GM08714 (cell line): ENCODE measurements at regions not wholly inside any gene's neighbourhood (a gene's known extent, or its start where the extent isn't known, plus 50 kb on each side); places are given as distances from the start of the nearest gene placed in this dataset.
"Not testable (repeated sequence)": the region's sequence is repeated elsewhere in the genome, so short reads cannot be mapped to it uniquely, and the experiment has no call there.

Experiments
- H3K4me3 ChIP-seq: fragments of 200-500 bp; sonication (Bioruptor generic); 2 replicates; pipeline ENCODE4 v1.5.1; 2014; ENCODE audit warnings: mild to moderate bottlenecking, low read length, inconsistent platforms

DNA sequence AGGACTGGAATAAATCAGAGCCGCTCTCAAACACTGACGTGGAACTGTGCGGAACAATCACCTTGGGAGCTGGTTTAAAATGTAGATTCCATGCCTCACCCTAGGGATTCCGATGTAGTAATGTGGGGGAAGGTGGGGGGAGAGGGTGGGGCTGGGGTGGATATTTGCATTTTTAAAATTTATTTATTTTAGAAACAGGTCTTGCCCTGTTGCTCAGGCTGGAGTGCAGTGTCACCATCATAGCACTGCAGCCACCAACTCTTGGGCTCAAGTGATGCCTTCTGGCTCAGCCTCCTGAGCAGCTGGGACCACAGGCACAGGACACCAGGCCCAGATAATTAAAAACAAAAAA is 101.9 kb upstream of the SEC22B start:
- H3K4me3 ChIP-seq: not testable (repeated sequence)

DNA sequence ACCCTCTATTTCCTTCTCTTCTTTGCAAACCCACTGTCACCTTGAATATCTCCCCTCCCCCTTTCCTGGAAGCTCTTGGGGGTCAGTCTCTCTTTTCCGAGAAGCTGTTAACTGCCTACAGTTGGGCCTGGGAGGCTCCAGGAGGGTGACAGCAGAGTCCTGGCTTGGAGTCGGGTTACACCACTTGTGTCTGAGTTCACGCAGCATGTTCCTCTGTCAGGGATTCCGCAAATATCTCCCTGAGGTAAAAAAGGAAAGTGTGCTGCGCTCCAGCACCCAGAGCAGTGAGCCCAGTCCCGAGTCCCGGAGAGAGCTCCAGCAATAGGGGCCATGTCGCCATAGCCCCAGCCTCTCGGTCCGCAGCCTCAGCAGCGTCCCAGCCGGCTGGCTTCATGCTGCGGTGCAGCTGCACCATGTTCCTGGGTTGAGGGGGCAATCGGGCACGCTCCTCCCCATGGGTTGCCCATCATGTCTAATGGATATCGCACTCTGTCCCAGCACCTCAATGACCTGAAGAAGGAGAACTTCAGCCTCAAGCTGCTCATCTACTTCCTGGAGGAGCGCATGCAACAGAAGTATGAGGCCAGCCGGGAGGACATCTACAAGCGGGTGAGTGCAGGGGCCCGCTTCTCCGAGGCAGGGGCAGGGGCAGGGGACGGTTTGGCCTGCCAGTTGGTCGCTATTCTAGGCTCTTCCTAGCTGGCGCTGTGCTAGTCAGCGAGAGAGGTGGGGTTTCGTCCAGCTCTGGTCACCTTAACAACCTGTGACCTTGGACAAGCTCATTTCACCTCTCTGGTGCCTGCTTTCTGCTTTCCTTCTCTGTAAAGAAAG is 101.3 kb upstream of the SEC22B start:
- not testable (repeated sequence) for H3K4me3 ChIP-seq

DNA sequence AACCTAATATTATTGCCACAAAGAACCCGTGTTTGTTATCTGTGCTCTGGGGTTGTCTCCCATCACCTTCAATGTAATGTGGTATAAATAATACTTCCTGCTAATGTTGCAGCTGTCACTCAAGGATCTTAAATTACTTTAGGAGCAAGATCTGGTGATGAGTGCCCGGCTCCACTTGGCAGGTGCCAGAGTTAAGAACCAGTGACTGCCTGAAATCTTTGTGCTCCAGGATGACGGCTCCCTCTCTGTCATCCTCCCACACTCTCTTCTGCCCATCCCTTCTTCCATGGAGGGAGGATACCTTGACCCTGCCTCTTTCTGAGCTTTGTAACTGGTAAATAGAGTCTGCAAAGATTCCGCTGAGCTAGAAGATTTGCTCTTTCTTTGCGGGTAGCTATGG is 100.4 kb upstream of the SEC22B start:
- not testable (repeated sequence) for H3K4me3 ChIP-seq

DNA sequence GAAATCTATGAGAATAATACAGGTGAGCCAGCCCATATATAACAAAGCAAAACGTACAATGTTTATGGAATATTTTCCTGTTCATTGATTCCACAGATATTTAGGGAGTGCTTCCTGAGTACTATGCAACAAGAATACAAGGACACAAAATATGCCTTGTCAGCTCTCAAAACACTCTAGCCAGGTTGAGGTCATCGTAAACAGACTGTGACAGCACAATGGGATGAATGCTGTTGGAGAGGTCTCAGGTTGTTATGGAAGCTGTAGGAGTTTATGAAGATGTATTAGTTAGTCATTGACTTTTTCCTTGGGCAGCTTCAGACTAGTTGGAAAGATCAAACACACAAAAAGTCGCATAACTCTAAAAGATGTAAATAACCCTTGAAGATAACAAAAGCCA is 98.1 kb upstream of the SEC22B start:
- H3K4me3 ChIP-seq: not testable (repeated sequence)

DNA sequence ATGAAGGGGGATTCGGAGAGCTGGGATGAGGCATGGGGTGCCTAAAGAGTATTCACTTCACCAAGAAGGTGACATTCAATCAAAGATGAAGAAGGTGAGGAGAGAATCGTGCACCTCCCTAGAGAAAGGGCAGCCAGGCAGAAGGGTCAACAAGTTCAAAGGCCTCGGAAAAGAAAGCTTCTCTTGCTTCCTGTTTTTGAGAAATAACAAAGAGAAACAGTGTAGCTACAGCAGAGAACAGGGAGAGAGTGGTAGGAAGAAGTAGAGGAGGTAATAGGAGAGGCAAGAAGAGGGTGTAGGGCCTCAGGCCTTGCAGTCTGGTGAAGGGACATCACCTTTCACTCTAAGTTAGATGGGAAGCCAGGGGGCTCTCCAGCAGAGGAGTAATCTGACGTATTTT is 97.0 kb upstream of the SEC22B start:
- H3K4me3 ChIP-seq: not testable (repeated sequence)

DNA sequence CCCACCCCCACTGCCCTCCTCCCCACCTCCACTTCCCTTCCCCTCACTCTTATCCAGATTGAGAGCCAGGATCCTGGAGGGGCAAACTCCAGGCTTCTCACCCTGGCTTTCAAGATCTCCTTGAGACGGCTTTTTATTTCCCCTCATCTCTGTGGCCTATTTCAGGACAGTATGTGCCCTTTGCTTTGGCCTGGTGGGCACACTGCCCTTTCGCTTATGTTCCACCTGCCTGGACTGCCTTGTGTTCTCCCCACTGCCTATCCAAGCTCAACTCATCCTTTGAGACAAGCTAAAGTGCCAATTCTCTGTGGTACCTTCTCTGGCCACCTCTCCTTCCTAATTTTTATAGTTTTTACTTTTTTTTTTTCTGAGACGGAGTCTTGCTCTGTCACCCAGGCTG is 95.9 kb upstream of the SEC22B start:
- H3K4me3 ChIP-seq: not testable (repeated sequence)

DNA sequence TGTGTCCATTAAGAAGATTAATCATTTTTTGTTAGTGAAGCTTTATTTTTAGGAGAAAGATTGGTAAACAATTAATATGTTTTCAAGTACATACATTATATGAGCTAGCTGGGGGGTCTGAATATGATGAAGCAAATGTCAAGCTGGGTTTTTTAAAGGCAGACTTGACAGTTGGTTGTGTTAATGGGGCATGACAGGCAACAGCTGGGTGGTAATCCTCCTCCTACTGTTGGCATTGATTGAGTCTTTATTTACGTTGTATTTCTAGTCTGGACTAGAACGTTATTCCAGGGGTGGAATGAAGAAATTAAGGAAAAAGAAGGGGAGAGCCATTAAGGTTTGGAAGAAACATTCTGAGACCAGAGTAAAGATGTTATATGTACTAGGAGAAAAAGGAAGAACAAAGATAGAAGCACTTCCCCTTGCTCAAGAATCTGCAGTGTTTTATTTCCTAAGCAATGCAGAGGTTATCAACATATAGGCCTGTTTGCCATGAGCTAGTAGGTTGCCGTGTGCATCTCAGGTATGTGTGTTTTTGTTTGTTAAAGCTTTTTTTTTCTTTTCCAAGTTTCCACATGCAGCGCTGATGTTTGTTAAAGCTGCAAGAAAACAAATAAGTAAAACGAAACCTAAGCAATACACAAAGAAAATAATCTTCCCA is 95.4 kb upstream of the SEC22B start:
- H3K4me3 ChIP-seq: not testable (repeated sequence)

DNA sequence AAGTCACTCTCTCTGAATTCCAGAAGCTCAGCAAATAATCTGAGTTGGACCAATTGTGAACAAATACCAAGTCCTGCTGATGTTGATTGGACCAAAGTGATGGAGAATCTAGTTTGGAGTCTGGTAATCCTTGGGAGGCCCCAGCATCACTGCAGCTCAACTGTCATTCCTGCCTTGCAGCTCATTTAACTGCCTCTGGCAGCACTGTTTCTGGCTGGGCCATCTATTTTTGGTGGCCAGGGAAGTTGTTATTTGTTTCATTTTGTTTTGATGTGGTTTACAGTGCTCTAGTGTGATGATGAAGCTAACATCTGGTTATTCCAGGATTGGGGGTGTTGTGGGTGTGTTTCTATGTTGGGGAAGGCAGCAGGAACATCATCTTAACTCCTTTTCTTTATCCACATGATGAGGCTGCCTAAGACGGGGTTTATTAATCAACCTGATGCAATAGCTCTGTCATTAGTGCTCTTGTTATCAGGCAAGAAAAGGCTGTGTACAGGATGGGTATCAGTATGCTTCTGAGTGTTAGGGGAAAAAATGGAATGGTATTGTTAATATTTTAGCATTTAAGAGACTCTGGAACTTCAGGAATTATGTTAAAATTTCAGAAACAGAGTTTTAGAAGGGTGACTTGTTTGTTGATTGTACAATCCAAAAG is 91.7 kb upstream of the SEC22B start:
- not testable (repeated sequence) for H3K4me3 ChIP-seq

DNA sequence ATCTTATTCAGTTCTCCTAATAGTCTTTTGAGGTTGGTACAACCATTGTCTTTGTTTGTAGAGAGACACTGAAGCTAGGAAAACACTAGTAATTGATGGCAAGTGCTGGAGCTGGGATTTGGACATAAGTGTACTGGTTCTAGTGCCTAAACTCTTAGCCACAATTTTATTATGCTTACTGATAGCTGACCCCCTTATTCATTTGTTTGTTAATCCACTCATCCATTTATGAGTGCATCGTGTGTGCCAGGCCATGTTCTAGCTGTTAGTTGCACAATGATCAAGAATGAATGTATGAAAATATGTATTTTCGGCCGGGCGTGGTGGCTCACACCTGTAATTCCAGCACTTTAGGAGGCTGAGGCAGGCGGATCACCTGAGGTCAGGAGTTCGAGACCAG is 88.2 kb upstream of the SEC22B start:
- not testable (repeated sequence) for H3K4me3 ChIP-seq

DNA sequence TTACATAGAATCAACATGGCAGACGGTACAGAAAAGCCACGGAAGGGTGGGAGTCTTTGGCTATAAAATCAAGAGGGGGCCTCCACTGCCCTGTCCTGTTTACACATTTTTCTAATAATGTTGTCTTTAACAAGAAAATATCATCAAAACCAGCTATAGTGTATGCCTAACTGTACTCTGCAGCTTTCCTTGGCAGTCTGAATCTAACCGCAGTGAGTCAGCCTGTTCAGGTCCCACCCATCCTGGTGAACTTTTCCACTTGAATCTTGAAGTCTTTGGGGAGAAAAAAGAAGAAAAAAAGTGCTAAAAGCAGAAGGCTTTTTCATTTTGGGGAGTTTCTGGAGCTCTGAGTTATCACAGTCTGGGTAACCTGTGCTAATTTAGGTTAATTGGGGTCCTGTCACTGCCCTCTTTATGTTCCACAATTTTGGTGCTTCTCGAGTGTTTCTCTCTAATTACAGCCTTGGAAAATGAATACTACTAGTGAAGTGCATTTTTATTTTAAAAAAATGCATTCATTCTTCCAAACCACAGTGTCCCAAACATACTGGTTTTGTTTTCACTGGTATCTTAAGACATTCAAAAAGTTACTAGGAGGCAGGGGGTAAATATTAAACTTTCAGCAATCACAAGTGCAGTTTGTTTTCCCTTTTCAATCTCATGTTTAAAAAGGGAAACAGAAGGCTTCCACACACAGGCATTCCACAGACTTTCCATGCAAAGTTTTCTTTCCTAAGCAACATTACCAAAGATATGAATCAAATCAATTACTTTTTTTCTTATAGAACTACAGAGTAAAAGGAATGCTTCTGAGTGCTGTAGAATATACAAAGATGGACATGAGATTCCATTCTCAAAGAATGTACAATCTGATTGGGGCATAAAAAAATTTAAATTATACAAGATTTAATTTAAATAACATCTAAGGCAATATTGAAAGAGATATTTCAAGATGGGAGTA is 86.8 kb upstream of the SEC22B start:
- not testable (repeated sequence) for H3K4me3 ChIP-seq

DNA sequence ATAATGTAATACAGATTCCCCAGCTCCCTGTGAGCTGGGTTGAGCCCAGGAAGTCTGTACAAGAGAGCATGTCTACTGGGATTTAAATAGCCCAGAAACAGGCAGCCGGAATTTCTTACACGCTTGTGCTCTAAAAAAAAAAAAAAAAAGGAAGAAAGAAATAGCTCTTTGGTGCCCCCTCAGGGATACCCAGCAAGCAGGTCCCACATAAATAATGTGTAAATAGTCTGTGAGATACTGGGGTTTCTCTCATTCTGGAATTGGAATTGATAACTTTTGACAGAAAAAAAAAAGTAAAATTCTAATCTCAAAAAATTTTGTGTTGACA is 81.4 kb upstream of the SEC22B start:
- H3K4me3 ChIP-seq: not testable (repeated sequence)

DNA sequence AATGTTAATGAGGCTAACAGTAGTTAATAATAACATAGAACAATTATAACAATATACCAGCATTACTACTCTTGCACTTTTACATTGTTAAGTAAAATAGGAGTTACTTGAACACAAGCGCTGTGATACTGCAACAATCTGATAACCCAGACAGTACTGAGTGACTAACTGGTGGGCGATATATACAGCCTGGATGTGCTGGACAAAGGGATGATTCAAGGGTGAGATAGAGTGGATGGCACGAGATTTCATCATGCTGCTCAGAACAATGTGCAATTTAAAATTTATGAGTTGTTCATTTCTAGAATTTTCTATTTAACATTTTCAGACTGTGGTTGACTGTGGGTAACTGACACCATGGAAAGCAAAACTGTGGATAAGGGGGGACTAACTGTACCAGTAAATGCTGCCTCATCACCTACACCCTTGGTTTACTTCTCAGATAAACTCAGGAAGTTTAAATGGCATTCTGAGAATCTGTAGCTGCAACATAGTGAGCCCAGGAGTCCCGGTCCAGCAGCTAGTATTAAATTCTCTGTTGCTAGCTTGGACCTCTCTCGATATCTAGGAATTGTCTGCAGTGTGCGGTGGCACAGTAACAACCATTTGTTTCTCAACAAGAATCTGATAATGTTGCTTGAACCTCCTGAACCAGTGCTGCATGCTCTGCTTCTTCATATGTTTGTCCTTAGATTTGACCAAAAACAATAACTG is 80.9 kb upstream of the SEC22B start:
- H3K4me3 ChIP-seq: not testable (repeated sequence)

DNA sequence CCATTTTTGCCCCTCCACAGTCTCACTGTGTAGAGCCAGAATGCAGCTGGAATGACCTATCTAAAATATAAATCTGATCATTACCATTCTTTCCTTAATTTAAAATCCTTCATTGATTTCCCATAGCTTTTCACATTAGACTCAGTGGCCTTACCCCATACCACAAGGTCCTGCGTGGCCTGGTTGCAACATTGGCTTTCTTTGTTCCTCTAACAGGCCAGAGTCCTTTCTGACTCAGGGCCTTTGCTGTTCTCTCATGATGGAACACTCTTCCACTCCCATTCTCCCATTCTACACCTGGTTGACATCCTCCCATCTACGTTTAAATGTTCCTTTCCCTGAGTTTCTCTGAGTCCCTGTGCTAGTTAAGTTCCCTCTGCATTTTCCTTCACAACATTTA is 74.4 kb upstream of the SEC22B start:
- not testable (repeated sequence) for H3K4me3 ChIP-seq

DNA sequence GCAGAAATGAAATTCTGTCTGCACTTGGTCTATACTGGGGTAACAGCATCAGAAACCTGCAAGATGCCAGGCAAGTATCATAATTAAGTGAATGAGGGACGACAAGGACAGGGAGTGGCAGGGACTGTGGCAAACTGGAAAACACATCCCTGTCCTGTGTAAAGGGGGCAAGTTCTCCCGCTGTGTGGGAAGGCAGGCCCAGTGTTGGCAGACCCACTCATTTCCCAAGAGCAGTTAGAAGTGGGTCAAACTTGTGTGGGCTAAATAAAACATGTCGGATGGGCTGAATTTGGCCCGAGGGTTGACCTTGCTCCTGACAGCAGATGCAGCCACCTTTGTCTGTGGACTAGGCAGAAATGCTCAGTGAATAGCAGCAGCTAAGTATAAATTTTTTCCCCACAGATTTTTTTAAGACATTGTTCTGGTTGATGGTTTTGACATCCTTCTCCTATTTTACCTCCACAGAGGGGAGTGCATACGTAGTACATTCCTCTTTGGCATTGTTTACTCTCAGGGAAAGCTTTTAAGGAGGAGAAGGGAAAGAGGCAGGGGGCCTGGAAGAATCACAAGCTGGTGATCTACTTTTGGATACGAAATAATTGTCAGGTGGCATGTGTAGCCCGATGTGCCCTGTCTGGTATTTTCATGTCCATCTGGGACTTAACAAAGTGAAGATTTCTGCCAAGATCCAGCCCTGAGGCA is 72.6 kb upstream of the SEC22B start:
- H3K4me3 ChIP-seq: not testable (repeated sequence)

DNA sequence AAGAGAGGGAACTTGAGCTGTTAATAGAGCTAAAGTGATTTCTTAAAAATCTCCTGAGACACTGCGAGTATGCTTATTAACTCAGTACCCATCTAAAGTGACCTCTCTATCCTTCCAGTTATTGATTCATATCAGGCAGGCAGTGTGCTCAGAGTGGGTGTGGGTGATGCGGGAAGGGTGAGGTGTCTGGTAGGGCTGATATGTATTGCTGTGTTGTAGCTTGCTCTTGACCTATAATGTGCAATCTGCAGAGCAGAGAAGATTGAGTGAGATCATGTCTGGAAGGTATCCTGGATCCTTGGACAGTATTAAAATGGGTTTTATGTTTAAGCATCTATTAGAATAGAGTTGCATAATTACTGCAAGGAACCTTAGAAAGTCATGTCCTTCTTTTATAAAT is 71.9 kb upstream of the SEC22B start:
- not testable (repeated sequence) for H3K4me3 ChIP-seq

DNA sequence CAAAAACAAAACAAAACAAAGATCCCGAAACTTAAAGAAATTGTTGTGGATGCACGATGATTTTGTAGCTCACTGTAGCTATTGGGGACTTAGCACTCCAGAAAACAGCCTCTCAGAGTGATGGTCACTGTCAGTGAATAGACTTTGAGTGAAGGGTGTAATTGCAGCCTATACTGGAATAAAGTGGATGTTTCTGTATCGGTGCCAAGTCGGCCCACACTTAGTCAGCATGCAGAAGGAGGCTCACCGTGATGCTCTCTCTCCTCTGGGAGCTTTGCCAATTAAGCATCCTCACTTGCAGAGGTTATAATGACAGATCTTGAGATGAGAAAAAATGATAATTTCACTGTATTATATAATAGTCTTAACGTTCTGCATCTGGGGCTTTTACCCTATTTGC is 67.5 kb upstream of the SEC22B start:
- H3K4me3 ChIP-seq: not testable (repeated sequence)

DNA sequence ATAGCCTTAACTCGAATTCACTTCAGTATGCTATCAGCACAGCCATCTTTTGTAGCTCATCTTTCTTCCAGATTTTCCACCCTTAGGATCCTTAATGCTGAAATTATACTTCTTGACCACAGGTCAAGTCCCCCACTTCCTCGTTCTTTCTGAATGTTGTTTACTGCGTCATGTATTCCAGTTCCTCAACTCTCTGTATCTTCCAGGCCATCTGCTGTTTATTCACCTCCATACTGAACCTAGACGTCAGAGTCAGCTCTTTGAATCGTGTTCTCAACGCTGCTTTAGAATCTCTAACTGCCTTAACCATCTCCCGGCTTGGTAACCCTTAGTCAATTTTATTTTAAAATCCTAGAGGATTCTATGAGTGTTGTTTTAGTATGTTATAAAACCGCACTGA is 66.3 kb upstream of the SEC22B start:
- H3K4me3 ChIP-seq: not testable (repeated sequence)

DNA sequence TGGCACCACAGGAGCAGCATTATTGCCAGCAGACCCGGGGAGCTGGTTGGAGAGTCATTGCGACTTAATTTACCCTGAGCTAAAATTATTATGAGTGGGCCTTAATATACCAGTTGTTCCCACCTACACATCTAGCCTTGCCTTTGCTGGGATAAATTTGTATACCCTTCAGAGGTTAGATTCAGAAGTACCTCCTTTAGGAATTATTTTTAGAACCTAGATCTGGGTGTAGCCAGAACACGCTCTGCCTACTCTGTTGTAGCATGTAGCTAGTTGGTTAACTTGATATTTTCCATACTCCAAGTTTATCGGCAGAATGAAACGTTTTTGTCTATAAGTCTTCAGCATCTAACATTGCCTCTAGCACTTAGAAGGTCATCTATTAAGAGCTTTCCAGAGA is 65.5 kb upstream of the SEC22B start:
- H3K4me3 ChIP-seq: not testable (repeated sequence)

DNA sequence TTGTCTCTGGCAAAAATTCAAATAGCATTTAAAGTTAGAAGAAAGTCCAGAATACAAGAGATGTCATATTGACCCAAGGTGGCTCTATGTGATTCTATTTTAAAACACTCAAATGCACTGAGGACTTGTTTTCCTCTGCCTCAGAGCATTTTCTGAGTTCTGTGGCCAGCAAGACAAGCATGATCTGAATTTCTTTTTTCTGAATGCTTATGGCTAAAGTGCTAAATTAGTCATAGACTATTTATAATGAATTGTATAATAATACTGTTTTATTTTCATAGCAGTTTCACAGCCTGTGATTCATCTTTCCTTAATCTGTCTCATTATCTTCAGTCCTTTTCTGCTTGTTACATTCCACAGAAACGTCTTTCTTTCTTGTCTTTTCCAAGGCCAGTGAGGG is 63.9 kb upstream of the SEC22B start:
- H3K4me3 ChIP-seq: not testable (repeated sequence)

DNA sequence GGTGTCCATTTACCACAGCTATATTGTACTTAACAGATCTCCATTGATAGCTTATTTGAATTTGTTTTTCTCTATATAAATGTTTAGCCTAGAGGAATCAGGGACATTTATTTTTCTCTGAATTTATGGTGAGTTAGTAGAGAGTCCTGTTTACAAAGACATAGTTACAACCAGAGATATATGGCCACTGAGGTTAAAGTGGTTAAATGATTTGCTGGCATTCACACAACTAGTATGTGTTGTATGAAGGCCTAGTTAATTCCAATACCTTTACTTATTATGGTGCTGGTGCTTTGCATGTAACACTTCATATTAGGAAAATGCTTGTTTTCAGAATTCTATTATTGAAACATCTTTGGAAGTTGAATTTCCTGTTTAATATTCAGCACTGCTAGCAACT is 63.0 kb upstream of the SEC22B start:
- not testable (repeated sequence) for H3K4me3 ChIP-seq
